GM21723 (cell line): ENCODE measurements at regions not wholly inside any gene's neighbourhood (a gene's known extent, or its start where the extent isn't known, plus 50 kb on each side); places are given as distances from the start of the nearest gene placed in this dataset.
"Not testable (repeated sequence)": the region's sequence is repeated elsewhere in the genome, so short reads cannot be mapped to it uniquely, and the experiment has no call there.

Experiments
- ATAC-seq: cut with Tn5 transposase; IDR thresholded peaks from one replicate; pipeline ENCODE4 v1.9.1; 2021; ENCODE audit warnings: mild to moderate bottlenecking, moderate library complexity; ENCODE audit not compliant: unreplicated experiment

DNA sequence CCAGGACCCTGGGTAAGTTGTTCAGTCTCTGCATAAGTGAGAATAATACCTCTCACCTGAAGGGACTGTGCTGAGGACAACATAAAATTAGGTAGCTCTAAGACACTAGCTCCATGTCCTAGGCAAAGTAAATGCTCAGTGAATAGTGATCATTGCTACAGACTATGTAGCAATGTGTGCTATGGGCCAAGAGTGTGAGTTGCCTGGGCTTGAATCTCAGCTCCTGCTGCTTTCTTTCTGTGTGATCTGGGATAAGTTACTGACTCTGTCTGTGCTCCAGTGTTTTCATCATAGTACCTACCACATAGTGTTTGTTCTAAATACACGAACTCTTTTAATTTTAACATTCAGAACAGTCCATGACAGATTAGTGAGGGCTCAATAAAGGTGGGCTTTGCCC, 81.1 kb upstream of the MFGE8 start:
- no peak for ATAC-seq

DNA sequence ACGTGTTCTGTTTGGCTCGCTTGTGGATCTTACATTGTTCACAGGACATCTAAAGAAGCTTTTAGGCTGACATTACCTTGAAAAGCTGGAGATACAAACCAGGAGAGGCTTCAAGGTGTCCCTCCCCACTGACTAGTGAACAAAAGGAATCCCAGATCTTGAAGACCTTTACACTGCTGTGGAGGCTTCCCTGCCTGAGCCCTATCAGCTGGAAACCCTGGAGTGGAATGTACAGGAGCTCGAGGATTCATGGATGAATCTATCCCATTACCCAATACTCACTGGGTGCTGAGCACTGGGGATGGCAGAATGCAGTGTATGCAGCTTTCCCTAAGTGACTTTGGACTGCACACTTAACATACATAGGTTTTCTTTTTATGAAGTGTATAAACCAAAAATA, 82.3 kb upstream of the MFGE8 start:
- ATAC-seq: no peak

DNA sequence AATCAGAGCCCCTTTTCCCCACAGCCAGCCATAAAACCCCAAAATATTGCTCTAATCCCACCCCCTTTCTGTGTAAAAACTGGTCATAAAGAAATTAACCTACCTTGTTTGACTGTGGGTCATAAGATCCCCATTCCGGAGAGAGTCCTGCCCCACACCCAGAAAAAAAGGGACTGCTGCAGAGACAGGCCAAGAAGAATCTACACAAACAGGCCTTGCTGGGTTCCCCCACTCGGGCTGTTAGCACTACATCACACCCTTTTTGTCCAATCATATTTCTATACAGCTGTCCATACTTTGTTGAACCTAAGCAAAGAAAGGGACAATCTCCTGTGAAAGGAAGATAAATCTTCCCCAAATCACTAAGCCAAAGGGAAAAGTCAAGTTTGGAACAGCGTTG, 84.4 kb upstream of the MFGE8 start:
- no peak for ATAC-seq

DNA sequence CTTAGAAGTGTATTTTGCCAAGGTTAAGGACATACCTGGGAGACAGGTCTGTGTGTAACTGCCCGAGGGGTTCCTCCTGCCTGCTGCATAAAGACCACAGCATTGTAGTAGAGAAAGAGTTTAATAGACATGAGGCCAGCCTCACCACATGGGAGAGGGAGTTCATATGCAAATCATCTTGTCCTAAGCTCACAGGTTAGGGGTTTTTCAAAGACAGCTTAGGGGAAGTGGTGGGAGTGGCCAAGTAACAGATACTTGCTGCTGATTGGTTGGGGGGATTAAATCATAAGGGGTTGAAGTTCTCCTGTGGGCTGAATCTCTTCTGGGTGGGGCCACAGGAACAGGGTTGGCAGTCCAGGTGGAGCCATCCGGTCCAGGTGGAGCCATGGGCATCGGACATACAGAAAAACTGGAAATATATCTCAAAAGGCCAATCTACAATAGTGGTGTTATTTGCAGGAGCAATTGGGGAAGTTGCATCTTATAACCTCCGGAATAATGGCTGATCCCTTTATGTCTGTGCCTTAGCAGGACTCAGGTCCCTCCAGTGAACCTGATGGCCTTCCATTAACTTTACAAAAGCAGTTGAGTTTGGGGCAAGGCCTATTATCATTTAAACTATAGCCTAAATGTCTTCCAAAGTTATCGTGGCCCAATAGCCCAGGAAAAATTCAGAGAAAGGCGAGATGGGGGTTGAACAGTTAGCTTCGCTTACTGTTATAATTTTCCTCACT, 86.0 kb upstream of the MFGE8 start:
- no peak for ATAC-seq

DNA sequence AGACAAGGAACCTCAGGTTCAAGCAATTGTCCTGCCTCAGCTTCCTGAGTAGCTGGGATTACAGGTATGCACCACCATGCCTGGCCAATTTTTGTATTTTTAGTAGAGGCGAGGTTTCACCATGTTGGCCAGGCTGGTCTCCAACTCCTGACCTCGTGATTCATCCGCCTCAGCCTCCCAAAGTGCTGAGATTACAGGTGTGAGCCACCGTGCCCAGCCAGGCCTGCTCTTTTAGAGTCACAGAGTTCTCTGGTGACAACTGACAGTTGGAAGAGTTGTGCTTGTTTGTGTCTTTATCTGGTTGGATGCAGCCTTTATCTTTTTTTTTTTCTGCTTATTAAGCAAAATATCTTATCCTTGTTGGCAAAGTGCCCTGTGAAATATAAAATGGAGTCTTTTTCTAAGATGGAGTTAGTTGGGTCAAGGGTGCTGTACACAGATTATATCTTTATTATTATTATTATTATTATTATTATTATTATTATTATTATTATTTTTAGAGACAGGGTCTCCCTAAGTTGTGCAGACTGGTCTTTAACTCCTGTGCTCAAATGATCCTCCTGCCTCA, 86.5 kb upstream of the ABHD2 start:
- not testable (repeated sequence) for ATAC-seq

DNA sequence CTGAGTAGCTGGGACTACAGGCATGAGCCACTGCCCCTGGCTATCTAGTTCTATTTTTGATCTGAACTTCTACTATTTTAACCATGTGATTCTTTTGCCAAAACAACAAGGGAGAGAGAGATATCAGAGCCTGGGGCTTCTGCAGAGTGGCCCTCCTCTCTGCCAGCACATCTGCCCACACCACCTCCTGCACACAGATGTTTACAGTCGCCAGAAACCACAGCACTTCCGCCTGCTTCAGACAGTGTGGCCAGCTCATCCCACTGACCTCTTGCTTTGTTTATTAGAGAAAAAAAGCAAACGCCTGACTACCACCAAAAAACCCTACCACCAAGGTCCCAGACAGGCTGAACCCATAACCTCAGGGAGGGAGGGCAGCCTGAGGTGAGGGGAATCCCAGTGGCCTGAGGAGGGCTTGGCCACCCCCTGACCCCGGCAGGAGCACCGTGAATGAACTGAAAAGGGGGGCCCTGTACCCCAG, 85.9 kb upstream of the ABHD2 start:
- peak; percentile 82 for ATAC-seq

DNA sequence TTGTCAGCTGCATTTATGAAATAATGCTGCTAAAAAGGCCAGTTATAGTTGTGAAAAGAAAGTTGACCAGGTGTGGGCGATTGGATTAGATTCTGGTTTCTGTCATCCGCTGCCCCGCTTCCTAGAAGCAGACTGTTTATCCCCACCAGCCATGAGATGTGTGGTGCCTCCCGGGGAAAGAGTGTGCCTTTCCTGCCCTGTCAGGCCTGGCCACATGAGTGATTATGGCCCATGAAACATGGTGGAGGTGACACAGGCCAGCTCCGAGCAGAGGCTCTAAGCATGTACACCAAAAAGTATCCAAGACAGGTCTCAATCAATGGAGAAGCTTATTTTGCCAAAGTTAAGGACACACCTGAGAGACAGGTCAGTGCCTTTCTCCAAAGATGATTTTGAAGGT, 85.4 kb upstream of the ABHD2 start:
- ATAC-seq: no peak

DNA sequence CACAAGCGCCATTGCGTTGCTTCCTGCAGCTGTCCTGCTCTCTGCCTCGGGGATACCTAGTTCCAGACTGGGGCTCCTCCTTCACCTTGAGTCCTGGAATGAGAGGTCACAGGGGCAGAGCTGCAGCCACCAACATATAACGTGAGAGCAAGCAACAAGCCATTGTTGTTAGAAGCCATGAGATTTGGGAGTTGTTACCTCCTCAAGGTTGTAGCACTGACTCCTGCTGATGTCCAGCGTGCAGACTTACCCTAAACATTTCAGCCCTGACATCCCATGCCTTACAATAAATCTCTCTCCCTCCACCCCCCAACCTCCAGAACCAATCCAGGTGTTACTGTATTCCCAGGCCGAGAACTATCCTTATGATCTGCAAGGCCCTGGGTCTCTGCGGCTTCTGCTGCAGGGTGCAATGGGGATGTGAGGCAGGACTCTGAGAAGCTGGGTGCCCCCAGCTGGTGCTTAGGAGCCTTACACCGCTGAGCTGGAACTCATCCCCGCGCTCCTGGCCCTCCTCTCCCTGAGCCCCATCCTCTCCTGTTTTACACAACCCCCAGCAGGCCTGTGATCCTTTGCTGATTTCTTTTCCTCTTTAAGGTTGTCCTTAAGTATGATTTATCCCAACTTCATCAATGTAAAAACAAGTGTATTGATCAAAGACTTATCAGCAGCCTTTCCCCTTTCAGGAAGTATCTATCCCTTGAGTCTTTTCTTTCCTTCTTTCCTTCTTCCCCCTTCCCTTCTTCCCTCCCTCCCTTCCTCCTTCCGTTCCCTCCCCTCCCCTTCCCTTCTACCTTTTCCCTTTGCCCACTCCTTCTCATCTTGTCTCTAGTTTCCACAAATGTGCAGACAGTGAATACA, 84.2 kb upstream of the ABHD2 start:
- no peak for ATAC-seq

DNA sequence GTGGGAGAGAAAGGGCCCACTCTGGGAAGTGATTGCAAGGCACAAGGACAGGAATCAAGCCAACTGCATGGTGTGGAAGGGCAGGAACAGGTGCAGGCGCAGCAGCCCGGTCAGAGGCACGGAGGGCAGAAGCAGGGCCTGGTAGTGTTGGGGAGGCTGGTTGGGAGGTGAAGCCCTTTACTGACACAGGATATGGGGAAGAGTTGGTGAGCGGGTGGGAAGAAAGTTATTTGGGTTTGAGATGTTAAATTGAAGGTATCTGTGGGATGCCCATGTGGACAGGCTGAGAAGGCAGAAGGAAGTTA, 83.6 kb upstream of the ABHD2 start:
- ATAC-seq: no peak

DNA sequence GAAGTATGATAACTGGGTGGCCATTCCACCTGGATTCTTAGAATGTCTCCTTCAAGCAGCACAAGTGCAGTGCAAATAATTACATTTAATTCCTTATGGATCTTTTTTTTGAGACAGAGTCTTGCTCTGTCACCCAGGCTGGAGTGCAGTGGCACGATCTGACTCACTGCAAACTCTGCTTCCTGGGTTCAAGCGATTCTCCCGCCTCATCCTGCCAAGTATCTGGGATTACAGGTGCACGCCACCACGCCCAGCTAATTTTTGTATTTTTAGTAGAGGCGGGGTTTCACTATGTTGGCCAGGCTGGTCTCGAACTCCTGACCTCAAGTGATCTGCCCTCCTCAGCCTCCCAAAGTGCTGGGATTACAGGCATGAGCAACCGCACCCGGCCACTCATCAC, 80.7 kb upstream of the ABHD2 start:
- ATAC-seq: not testable (repeated sequence)

DNA sequence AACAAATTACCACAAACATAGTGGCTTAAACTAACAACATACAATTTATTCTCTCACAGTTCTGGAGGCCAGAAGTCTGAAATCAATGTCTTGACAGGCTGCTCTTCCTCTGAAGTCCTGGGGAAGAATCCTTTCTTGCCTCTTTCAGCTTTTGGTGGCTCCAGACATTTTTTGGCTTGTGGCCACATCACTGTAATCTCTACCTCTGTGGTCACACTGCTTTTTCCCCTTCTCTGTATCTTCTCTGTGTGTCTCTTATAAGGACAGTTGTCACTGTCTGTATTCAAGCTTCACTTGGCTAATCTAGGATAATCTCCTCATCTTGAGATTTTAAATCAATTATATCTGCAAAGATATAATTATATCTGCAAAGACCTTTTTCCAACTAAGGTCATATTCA, 80.3 kb upstream of the ABHD2 start:
- no peak for ATAC-seq

DNA sequence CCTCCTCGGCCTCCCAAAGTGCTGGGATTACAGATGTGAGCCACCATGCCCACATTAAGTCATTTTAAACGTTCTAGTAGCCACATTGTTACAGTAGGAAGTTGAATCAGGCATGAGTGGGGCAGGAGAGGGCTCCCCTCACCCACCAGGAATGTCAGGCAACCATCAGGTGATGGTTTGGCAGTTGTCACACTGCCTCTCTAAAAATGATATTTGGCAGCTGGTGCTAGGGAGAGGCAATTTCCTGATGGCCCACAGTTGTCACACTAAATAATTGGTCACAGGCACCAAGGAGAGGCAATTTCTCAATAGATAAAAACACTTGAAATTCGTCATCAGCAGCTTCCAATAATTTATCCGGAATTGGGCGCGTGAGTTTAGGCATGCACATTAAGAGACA, 79.2 kb upstream of the ABHD2 start:
- ATAC-seq: no peak

DNA sequence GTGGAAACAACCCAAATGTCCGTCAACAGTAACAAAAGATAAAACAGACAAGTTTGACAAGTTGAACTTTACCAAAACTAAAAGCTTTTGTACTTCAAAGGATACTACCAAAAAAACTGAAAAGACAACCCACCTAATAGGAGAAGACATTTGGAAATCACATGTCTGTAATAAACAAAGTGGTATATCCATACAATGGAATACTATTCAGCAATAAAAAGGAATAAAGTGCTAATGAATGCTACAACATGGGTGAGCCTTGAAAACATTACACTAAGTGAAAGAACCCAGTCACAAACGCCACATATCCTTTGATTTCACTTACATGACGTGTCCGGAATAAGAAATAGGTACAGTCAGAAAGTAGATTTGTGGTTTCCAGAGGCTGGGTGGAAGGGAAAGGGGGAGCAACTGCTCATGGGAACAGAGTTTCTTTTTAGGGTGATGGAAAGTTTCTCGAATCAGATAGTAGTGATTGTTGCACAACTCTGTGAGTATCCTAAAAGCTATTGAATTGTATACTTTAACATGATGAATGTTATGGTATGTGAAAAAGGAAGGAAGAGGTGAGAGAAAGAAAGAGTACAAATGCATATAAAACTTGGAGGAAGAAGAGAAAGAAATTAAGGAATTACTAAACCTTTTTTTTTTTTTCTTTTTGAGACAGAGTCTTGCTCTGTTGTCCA, 72.7 kb upstream of the ABHD2 start:
- no peak for ATAC-seq

DNA sequence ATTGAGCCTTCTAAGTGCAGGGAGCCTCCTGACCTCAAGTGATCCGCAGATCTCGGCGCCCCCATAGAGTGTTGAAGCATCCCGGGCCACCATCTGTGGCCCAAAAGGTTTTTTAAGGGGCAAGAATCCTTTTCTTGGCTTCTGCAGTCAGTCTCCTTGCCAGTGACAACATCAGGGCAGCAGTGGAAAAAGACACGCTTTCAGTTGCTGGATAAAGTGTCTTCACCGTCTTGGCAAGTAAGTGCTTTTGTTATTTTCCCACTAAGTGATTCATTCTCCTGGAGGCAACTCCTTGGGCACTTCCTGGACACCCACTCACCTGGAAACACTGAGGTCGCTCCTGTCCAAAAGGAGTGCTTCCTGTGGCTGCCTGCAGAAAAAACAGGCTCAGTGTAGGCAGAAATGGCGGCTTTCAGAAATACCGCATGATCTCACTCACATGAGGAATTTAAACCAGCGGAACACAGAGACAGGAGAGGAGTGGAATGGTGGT, 71.7 kb upstream of the ABHD2 start:
- ATAC-seq: no peak

DNA sequence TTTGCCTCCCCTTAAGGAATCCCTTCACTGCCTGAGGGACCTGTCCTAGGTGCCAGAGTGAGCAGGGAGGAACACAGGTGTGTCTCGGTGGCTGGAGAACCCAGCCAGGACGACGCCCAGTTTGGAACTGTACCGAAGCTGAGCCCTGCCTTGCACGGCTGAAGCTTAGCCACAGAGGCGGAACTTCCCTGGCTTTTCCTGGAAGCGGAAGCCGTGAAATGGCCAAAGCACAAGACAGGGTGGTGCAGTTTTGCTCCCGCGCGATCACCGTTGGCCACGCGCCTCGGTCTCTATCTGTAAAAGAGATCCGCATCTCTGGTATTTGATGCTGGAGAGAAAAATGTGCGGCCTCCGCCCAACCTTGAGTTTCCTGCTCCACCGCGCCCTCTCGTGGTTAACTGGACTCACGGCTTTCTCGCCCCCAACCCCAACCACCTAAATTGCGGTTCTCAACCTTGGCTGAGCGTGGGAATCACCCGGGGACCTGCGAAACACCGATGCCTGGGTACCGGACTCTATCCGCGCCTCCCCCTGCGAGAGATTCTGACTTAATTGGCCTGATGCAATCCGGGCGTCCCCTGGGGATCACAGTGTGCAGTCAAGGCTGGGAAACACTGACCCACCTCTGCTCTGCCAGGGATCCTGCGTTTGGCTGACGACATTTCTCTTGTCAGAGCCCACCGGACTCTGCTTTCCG, 70.7 kb upstream of the ABHD2 start:
- peak; percentile 63 for ATAC-seq

DNA sequence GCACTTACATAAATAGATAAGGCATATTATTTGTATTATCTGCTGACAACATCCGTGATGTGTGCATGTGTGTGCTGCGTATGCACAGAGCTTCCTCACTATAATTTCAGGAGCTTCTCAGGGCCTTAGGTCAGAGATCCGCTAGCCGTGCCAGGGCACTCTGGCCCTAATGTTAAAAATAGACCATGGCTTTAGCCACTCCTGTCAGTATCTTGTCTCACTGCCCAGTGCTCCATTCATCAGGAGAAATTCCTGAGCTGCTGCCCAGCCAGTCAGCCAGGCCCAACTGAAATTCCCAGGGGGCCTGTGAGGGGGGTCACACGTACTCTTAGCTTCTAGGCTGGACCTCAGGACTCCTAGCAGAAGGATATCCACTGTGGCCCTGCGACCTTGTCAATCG, 70.0 kb upstream of the ABHD2 start:
- no peak for ATAC-seq

DNA sequence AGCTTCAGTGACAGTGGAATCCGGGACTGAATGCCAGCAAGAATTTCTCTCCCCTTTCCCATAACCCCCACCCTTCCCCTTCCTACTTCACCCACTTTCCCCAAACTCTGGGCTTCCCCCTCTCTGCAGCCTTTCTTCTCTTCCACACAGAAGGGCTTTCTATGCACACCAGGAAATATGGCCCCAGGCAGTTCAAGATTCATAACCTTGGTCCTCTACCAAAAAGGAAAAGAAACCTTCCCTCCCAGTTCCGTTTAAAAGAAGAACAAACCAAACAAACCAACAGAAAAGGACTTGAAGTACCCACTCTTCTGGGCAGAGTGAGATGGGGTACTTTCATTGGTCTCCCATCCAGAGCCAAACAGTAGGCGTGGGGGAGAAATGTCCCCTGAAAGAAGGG, 68.8 kb upstream of the ABHD2 start:
- ATAC-seq: no peak

DNA sequence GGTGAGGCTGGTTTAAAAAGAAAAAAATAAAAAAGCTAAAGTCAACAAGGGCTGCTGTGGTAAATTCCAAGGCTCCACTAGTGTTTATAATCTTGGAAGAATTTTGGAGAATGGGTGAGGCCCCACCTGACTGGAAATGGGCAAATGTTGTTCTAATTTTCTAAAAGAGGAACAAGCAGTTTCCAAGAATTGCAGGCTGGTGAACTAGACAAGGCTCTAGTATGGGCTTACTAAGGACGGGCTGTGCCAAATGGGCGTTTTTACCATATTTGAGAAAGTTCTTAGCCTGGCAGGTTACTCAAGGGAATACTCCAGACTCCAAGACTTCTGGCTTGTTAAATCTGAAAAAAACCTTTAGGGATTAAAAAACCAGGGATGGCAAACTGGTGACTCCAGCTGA, 67.0 kb upstream of the ABHD2 start:
- no peak for ATAC-seq

DNA sequence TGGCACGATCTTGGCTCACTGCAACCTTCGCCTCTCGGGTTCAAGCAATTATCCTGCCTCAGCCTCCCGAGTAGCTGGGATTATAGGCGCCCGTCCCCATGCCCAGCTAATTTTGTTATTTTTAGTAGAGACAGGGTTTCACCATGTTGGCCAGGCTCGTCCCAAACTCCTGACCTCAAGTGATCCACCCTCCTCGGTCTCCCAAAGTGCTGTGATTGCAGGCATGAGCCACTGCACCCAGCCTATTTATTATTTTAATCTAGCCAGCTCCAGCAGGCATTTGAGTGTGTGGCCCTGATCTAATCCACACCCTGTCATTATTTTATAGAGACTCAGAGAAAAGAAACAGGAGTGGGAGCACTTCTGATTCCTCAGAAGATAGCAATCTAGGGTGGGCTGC, 66.4 kb upstream of the ABHD2 start:
- not testable (repeated sequence) for ATAC-seq

DNA sequence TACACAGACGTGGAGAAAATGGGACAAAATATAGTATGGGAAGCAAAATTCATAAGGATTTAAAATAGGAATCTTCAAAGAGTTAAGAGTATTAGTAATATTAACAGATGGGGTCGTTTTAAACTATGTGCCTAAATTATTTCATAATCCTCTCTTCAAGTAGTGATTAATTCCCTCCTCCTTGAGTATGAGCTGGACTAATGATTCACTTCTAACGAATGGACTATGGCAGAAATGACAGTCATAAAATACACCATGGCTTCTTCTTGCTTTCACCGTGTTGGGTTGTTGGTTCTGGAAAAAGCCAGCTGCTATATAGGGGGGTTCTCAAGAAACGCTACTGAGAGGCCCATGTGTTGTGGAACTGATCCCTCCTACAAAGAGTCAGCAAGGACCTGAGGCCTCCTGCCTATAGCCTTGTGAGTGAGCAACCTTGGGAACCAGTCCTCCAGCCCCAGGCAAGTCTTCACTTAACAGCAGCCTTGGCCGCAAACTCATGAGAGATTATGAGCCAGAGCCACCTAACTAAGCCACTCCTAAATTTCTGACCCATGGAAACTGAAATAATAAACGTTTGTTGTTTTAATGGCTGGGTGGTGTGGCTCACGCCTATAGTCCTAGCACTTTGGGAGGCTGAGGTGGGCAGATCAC, 64.8 kb upstream of the ABHD2 start:
- ATAC-seq: no peak
